GM23338 (cell line): ENCODE measurements at regions not wholly inside any gene's neighbourhood (a gene's known extent, or its start where the extent isn't known, plus 50 kb on each side); places are given as distances from the start of the nearest gene placed in this dataset.

Source experiments
- ATAC-seq: fragments of 200-7000 bp; cut with Tn5 transposase; 3 replicates; pipeline ENCODE4 v1.9.1; 2020
- DNase-seq: peaks from one replicate; pipeline ENCODE4 v3.0.0-alpha.2; 2015; ENCODE audit warnings: low spot score
- H2AFZ ChIP-seq: fragments of 200-600 bp; sonication (generic); 2 replicates; pipeline ENCODE4 v1.8.0; 2016; ENCODE audit warnings: antibody characterized with exemption, mild to moderate bottlenecking, moderate library complexity
- H3F3A ChIP-seq: fragments of 200-600 bp; sonication (generic); replicated peaks from 2 replicates; pipeline ENCODE4 v1.8.0; 2017; ENCODE audit warnings: antibody characterized with exemption, mixed run types, low read depth
- H3K27ac ChIP-seq: fragments of 200-600 bp; sonication (generic); 2 replicates; pipeline ENCODE4 v1.6.1; 2016; ENCODE audit warnings: low read depth
- H3K27me3 ChIP-seq: fragments of 200-600 bp; sonication (generic); 2 replicates; pipeline ENCODE4 v1.8.0; 2016; ENCODE audit warnings: mild to moderate bottlenecking, mixed run types, moderate library complexity; ENCODE audit not compliant: insufficient read depth
- H3K36me3 ChIP-seq: fragments of 200-600 bp; sonication (generic); 2 replicates; pipeline ENCODE4 v1.8.0; 2016; ENCODE audit warnings: mild to moderate bottlenecking; ENCODE audit not compliant: insufficient read depth
- H3K4me1 ChIP-seq: fragments of 200-600 bp; sonication (generic); 2 replicates; pipeline ENCODE4 v1.8.0; 2016; ENCODE audit warnings: mild to moderate bottlenecking, moderate library complexity; ENCODE audit not compliant: insufficient read depth
- H3K4me2 ChIP-seq: fragments of 200-600 bp; sonication (generic); 2 replicates; pipeline ENCODE4 v1.7.1; 2017; ENCODE audit warnings: mixed run types
- H3K4me3 ChIP-seq: fragments of 200-600 bp; sonication (generic); 2 replicates; pipeline ENCODE4 v1.6.1; 2016; ENCODE audit warnings: mixed run types
- H3K79me2 ChIP-seq: fragments of 200-600 bp; sonication (generic); replicated peaks from 2 replicates; pipeline ENCODE4 v1.8.0; 2017; ENCODE audit warnings: mild to moderate bottlenecking; ENCODE audit not compliant: insufficient read depth
- H3K9me2 ChIP-seq: fragments of 200-600 bp; sonication (generic); 2 replicates; pipeline ENCODE4 v1.8.0; 2017; ENCODE audit not compliant: insufficient read depth
- H4K20me1 ChIP-seq: fragments of 200-600 bp; sonication (generic); replicated peaks from 2 replicates; pipeline ENCODE4 v1.8.0; 2017; ENCODE audit warnings: mild to moderate bottlenecking; ENCODE audit not compliant: insufficient read depth
- H3K27ac Mint-ChIP-seq: 2 replicates; pipeline ENCODE4 v1.8.0; 2020; ENCODE audit warnings: inconsistent platforms, mild to moderate bottlenecking, moderate library complexity, mixed read lengths
- H3K27me3 Mint-ChIP-seq: 3 replicates; pipeline ENCODE4 v1.8.0; 2022; ENCODE audit warnings: low read depth, mild to moderate bottlenecking, moderate library complexity, mixed read lengths, inconsistent platforms; ENCODE audit not compliant: insufficient read depth, poor library complexity
- H3K36me3 Mint-ChIP-seq: 3 replicates; pipeline ENCODE4 v1.8.0; 2021; ENCODE audit warnings: low read depth, mild to moderate bottlenecking, inconsistent platforms, moderate library complexity, mixed read lengths
- H3K4me1 Mint-ChIP-seq: 3 replicates; pipeline ENCODE4 v1.8.0; 2020; ENCODE audit warnings: mild to moderate bottlenecking, inconsistent platforms, mixed read lengths
- H3K4me3 Mint-ChIP-seq: 3 replicates; pipeline ENCODE4 v1.8.0; 2021; ENCODE audit warnings: moderate library complexity, mild to moderate bottlenecking, inconsistent platforms, mixed read lengths
- H3K9me3 Mint-ChIP-seq: 3 replicates; pipeline ENCODE4 v1.8.0; 2020; ENCODE audit warnings: moderate library complexity, mild to moderate bottlenecking, inconsistent platforms, mixed read lengths
- CREB1 ChIP-seq: fragments of 250-450 bp; sonication (Bioruptor Pico); IDR thresholded peaks from 2 replicates; pipeline ENCODE4 v1.5.0; 2020; ENCODE audit warnings: low read depth, mild to moderate bottlenecking, moderate library complexity
- EZH2 ChIP-seq: fragments of 200-600 bp; sonication (generic); IDR thresholded peaks from one replicate; pipeline ENCODE4 v1.8.0; 2017; ENCODE audit warnings: antibody characterized with exemption, mild to moderate bottlenecking, low read depth; ENCODE audit not compliant: unreplicated experiment
- EZH2phosphoT487 ChIP-seq: fragments of 200-600 bp; sonication (generic); IDR thresholded peaks from one replicate; pipeline ENCODE4 v1.8.1; 2018; ENCODE audit warnings: antibody characterized with exemption; ENCODE audit not compliant: unreplicated experiment
- JUNB ChIP-seq: IDR thresholded peaks from one replicate; pipeline ENCODE4 v1.6.1; 2016; ENCODE audit warnings: antibody characterized with exemption; ENCODE audit not compliant: unreplicated experiment
- NANOG ChIP-seq: IDR thresholded peaks from 2 replicates; pipeline ENCODE4 v1.6.1; 2016; ENCODE audit warnings: antibody characterized with exemption, borderline replicate concordance
- POLR2AphosphoS5 ChIP-seq: IDR thresholded peaks from 2 replicates; pipeline ENCODE4 v1.6.1; 2016; ENCODE audit warnings: antibody characterized with exemption, low read depth
- STAT1 ChIP-seq: IDR thresholded peaks from one replicate; pipeline ENCODE4 v1.6.1; 2016; ENCODE audit warnings: antibody characterized with exemption; ENCODE audit not compliant: unreplicated experiment
- ZNF114 ChIP-seq: fragments of 250-450 bp; sonication (Bioruptor Pico); IDR thresholded peaks from 2 replicates; pipeline ENCODE4 v1.5.0; 2020; ENCODE audit warnings: mild to moderate bottlenecking, moderate library complexity
- ZNF331 ChIP-seq: fragments of 250-450 bp; sonication (Bioruptor Pico); IDR thresholded peaks from 2 replicates; pipeline ENCODE4 v1.5.0; 2020; ENCODE audit warnings: low read depth, mild to moderate bottlenecking, moderate library complexity
- TF ChIP-seq, protein P1 (sequence below): fragments of 250-450 bp; sonication (Bioruptor Pico); IDR thresholded peaks from 2 replicates; pipeline ENCODE4 v1.5.0; 2020; ENCODE audit warnings: mild to moderate bottlenecking, moderate library complexity
- TF ChIP-seq, protein P2 (sequence below): IDR thresholded peaks from one replicate; pipeline ENCODE4 v1.6.1; 2018; ENCODE audit warnings: antibody characterized with exemption; ENCODE audit not compliant: unreplicated experiment
- TF ChIP-seq, protein P3 (sequence below), 2 experiments: fragments of 200-600 bp in 1 of 2; sonication (generic) in 1 of 2; conservative IDR thresholded peaks; 2 replicates each; pipeline versions ENCODE4 v1.5.1 to v1.6.1; 2016 to 2017; ENCODE audit warnings: antibody characterized with exemption in 2 of 2, low read depth in 2 of 2, mild to moderate bottlenecking in 2 of 2, moderate library complexity in 1 of 2
- TF ChIP-seq, protein P4 (sequence below): IDR thresholded peaks from 2 replicates; pipeline ENCODE4 v1.6.1; 2016; ENCODE audit warnings: antibody characterized with exemption

DNA sequence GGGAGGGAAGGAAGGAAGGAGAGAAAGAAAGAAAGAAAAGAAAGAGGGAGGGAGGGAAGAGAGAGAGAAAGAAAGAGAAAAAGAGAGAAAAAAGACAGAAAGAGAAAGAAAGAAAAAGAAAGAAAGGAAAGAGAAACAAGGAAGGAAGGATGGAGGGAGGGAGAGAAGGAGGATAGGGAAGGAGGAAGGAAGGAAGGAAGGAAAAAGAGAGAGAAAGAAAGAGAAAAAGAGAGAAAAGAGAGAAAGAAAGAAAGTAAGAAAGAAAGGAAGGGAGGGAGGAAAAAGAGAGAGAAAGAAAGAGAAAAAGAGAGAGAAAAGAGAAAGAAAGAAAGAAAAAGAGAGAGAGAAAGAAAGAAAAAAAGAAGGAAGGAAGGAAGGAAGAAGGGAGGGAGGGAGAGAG is 105.8 kb upstream of the RBPJ start:
- Histone ChIP-seq H3K4me1 (no peaks in the 10 kb centered on the region), H3K4me3 (no peak overlapping the region), H4K20me1 (no peaks in the 10 kb centered on the region), H3F3A (no peaks in the 10 kb centered on the region), H3K79me2 (no peaks in the 10 kb centered on the region), H3K27ac (no peak overlapping the region), H2AFZ (no peak overlapping the region), H3K9me2 (0 out of 2 replicates have a peak, but pooled peaks cover 8% of the 10 kb centered on the region), H3K4me2 (no peak overlapping the region), H3K36me3 (no peaks in the 10 kb centered on the region), H3K27me3 (no peaks in the 10 kb centered on the region)
- Mint-ChIP-seq H3K4me3 (no peak overlapping the region), H3K27me3 (peaks cover 4% of the 10 kb centered on the region), H3K9me3 (peaks cover 2% of the 10 kb centered on the region; the same call in 1 of the 3 replicates), H3K36me3 (no peaks in the 10 kb centered on the region), H3K27ac (no peak overlapping the region), H3K4me1 (0 out of 3 replicates have a peak, but pooled peaks cover 2% of the 10 kb centered on the region)
- TF ChIP-seq, protein P1, sequence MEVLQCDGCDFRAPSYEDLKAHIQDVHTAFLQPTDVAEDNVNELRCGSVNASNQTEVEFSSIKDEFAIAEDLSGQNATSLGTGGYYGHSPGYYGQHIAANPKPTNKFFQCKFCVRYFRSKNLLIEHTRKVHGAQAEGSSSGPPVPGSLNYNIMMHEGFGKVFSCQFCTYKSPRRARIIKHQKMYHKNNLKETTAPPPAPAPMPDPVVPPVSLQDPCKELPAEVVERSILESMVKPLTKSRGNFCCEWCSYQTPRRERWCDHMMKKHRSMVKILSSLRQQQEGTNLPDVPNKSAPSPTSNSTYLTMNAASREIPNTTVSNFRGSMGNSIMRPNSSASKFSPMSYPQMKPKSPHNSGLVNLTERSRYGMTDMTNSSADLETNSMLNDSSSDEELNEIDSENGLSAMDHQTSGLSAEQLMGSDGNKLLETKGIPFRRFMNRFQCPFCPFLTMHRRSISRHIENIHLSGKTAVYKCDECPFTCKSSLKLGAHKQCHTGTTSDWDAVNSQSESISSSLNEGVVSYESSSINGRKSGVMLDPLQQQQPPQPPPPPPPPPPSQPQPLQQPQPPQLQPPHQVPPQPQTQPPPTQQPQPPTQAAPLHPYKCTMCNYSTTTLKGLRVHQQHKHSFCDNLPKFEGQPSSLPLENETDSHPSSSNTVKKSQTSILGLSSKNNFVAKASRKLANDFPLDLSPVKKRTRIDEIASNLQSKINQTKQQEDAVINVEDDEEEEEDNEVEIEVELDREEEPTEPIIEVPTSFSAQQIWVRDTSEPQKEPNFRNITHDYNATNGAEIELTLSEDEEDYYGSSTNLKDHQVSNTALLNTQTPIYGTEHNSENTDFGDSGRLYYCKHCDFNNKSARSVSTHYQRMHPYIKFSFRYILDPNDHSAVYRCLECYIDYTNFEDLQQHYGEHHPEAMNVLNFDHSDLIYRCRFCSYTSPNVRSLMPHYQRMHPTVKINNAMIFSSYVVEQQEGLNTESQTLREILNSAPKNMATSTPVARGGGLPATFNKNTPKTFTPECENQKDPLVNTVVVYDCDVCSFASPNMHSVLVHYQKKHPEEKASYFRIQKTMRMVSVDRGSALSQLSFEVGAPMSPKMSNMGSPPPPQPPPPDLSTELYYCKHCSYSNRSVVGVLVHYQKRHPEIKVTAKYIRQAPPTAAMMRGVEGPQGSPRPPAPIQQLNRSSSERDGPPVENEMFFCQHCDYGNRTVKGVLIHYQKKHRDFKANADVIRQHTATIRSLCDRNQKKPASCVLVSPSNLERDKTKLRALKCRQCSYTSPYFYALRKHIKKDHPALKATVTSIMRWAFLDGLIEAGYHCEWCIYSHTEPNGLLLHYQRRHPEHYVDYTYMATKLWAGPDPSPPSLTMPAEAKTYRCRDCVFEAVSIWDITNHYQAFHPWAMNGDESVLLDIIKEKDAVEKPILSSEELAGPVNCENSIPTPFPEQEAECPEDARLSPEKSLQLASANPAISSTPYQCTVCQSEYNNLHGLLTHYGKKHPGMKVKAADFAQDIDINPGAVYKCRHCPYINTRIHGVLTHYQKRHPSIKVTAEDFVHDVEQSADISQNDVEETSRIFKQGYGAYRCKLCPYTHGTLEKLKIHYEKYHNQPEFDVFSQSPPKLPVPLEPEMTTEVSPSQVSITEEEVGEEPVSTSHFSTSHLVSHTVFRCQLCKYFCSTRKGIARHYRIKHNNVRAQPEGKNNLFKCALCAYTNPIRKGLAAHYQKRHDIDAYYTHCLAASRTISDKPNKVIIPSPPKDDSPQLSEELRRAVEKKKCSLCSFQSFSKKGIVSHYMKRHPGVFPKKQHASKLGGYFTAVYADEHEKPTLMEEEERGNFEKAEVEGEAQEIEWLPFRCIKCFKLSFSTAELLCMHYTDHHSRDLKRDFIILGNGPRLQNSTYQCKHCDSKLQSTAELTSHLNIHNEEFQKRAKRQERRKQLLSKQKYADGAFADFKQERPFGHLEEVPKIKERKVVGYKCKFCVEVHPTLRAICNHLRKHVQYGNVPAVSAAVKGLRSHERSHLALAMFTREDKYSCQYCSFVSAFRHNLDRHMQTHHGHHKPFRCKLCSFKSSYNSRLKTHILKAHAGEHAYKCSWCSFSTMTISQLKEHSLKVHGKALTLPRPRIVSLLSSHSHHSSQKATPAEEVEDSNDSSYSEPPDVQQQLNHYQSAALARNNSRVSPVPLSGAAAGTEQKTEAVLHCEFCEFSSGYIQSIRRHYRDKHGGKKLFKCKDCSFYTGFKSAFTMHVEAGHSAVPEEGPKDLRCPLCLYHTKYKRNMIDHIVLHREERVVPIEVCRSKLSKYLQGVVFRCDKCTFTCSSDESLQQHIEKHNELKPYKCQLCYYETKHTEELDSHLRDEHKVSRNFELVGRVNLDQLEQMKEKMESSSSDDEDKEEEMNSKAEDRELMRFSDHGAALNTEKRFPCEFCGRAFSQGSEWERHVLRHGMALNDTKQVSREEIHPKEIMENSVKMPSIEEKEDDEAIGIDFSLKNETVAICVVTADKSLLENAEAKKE (CRISPR knock-in tag): no peak
- TF ChIP-seq STAT1 (no peak), CREB1 (CRISPR knock-in tag) (no peak), ZNF114 (no peak), EZH2 (no peak), POLR2AphosphoS5 (no peak), EZH2phosphoT487 (no peak), JUNB (no peak), NANOG (no peak), ZNF331 (CRISPR knock-in tag) (no peak)
- TF ChIP-seq, protein P2, sequence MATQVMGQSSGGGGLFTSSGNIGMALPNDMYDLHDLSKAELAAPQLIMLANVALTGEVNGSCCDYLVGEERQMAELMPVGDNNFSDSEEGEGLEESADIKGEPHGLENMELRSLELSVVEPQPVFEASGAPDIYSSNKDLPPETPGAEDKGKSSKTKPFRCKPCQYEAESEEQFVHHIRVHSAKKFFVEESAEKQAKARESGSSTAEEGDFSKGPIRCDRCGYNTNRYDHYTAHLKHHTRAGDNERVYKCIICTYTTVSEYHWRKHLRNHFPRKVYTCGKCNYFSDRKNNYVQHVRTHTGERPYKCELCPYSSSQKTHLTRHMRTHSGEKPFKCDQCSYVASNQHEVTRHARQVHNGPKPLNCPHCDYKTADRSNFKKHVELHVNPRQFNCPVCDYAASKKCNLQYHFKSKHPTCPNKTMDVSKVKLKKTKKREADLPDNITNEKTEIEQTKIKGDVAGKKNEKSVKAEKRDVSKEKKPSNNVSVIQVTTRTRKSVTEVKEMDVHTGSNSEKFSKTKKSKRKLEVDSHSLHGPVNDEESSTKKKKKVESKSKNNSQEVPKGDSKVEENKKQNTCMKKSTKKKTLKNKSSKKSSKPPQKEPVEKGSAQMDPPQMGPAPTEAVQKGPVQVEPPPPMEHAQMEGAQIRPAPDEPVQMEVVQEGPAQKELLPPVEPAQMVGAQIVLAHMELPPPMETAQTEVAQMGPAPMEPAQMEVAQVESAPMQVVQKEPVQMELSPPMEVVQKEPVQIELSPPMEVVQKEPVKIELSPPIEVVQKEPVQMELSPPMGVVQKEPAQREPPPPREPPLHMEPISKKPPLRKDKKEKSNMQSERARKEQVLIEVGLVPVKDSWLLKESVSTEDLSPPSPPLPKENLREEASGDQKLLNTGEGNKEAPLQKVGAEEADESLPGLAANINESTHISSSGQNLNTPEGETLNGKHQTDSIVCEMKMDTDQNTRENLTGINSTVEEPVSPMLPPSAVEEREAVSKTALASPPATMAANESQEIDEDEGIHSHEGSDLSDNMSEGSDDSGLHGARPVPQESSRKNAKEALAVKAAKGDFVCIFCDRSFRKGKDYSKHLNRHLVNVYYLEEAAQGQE: no peak
- TF ChIP-seq, protein P3, sequence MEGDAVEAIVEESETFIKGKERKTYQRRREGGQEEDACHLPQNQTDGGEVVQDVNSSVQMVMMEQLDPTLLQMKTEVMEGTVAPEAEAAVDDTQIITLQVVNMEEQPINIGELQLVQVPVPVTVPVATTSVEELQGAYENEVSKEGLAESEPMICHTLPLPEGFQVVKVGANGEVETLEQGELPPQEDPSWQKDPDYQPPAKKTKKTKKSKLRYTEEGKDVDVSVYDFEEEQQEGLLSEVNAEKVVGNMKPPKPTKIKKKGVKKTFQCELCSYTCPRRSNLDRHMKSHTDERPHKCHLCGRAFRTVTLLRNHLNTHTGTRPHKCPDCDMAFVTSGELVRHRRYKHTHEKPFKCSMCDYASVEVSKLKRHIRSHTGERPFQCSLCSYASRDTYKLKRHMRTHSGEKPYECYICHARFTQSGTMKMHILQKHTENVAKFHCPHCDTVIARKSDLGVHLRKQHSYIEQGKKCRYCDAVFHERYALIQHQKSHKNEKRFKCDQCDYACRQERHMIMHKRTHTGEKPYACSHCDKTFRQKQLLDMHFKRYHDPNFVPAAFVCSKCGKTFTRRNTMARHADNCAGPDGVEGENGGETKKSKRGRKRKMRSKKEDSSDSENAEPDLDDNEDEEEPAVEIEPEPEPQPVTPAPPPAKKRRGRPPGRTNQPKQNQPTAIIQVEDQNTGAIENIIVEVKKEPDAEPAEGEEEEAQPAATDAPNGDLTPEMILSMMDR (conservative IDR thresholded peaks at IDR 0.05; ENCODE audit: low read depth in 2 of 2): no peak
- TF ChIP-seq, protein P4, sequence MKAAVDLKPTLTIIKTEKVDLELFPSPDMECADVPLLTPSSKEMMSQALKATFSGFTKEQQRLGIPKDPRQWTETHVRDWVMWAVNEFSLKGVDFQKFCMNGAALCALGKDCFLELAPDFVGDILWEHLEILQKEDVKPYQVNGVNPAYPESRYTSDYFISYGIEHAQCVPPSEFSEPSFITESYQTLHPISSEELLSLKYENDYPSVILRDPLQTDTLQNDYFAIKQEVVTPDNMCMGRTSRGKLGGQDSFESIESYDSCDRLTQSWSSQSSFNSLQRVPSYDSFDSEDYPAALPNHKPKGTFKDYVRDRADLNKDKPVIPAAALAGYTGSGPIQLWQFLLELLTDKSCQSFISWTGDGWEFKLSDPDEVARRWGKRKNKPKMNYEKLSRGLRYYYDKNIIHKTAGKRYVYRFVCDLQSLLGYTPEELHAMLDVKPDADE: no peak
- ATAC-seq (no peak), DNase-seq (no peak)
